BLaER1 treated with 17β-estradiol and CSF1 and Interleukin-3, amounts not matched to agents 10 nM and 100 nM (cell line): ENCODE measurements at regions not wholly inside any gene's neighbourhood (a gene's known extent, or its start where the extent isn't known, plus 50 kb on each side); places are given as distances from the start of the nearest gene placed in this dataset.

Experiments used
- H3K27ac ChIP-seq, 11 experiments: shearing (Covaris generic); formaldehyde crosslinking; 2 replicates each; pipeline ENCODE4 v1.8.1; 2022
- H3K27me3 ChIP-seq, 11 experiments: shearing (Covaris generic); formaldehyde crosslinking; 2 replicates each; pipeline ENCODE4 v1.8.1; 2022
- H3K36me3 ChIP-seq, 11 experiments: shearing (Covaris generic); formaldehyde crosslinking; 2 replicates each; pipeline ENCODE4 v1.8.1; 2022
- H3K4me1 ChIP-seq, 10 experiments: shearing (Covaris generic); formaldehyde crosslinking; 2 replicates each; pipeline ENCODE4 v1.8.1; 2022
- H3K4me2 ChIP-seq, 11 experiments: shearing (Covaris generic); formaldehyde crosslinking; 2 replicates each; pipeline ENCODE4 v1.8.1; 2022
- H3K4me3 ChIP-seq, 10 experiments: shearing (Covaris generic); formaldehyde crosslinking; 2 replicates each; pipeline ENCODE4 v1.8.1; 2022
- H3K9ac ChIP-seq, 11 experiments: shearing (Covaris generic); formaldehyde crosslinking; 2 replicates each; pipeline ENCODE4 v1.8.1; 2022
- H3K9me3 ChIP-seq, 11 experiments: shearing (Covaris generic); formaldehyde crosslinking; replicated peaks in 1 of 11; 2 replicates each; pipeline ENCODE4 v1.8.1; 2022
- H4K20me1 ChIP-seq, 11 experiments: shearing (Covaris generic); formaldehyde crosslinking; 2 replicates each; pipeline ENCODE4 v1.8.1; 2022
- Cebpa-rat ChIP-seq, 11 experiments: shearing (Covaris generic); IDR thresholded peaks; 2 replicates each; pipeline ENCODE4 v1.8.1; 2022

DNA sequence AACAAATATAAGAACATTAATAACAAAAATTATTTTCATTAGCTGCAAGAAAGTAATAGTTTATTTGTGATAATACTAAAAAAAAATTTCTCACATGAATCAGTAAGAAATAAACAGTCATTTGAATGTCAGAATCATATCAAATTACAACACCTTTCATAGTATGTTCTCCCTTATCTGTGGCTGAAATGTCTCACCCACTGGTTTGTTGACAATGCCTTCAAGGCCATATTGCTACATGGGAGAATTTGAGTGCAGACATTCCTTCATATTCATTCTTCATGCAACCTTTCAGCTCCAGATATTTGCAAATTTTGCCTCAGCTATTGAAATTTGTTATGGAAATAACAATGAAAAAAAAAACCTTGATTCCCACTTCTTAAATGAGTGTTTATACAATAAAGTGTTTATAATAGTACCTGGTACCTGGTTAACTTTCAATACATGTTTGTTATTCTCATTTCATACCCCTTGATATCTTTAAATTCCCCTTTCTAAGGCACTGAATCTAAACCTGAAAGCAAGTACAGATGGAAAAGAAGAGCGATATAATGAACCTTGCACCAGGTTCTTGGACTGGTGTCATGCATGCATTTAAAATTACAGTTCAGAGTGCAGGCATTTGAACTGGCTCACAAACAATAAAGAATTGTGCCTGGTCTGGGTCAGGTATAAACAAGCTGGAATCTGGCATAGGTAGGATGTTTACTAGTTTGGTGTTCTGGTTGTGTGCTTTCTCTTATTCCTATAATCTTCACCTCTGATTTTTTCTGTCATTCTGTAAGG, 242.2 kb upstream of the ADGRL2 start:
- Histone ChIP-seq H3K27me3 (no peaks in the 10 kb centered on the region), H3K27ac (no peak overlapping the region), H3K9ac (no peak overlapping the region), H4K20me1 (no peaks in the 10 kb centered on the region), H3K9me3 (no peaks in the 10 kb centered on the region), H3K4me2 (no peak overlapping the region), H3K4me3 (no peak overlapping the region), H3K36me3 (no peaks in the 10 kb centered on the region), H3K4me1 (peaks cover 0 to 4% (median 0%) of the 10 kb centered on the region in 10 experiments; a peak in 1 of 20 replicates)
- TF ChIP-seq Cebpa-rat (IDR thresholded peaks at IDR 0.05) = no peak

DNA sequence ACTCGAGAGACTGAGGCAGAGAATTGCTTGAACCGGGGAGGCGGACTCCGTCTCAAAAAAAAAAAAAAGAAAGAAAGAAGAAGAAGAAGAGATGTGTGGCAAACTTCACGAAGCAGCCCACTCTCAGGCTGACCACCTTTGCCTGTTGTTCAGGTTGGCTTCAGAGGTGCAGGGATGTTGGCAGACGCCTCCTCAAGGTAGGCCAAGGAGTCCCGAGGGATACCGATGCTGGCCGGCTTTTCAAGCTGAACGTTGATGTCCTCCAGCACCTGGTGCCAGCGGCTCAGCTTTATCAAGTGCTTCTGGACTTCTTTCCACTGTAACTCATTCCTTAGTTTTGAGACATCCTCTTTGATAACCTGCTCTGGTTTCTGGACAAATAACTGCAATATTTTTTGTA, 243.8 kb upstream of the ADGRL2 start:
- Histone ChIP-seq H4K20me1 (no peaks in the 10 kb centered on the region), H3K36me3 (no peaks in the 10 kb centered on the region), H3K27me3 (no peaks in the 10 kb centered on the region), H3K9ac (no peak overlapping the region), H3K4me2 (no peak overlapping the region), H3K27ac (no peak overlapping the region), H3K9me3 (no peaks in the 10 kb centered on the region), H3K4me3 (no peak overlapping the region), H3K4me1 (no peaks in the 10 kb centered on the region)
- TF ChIP-seq Cebpa-rat (IDR thresholded peaks at IDR 0.05) = no peak

DNA sequence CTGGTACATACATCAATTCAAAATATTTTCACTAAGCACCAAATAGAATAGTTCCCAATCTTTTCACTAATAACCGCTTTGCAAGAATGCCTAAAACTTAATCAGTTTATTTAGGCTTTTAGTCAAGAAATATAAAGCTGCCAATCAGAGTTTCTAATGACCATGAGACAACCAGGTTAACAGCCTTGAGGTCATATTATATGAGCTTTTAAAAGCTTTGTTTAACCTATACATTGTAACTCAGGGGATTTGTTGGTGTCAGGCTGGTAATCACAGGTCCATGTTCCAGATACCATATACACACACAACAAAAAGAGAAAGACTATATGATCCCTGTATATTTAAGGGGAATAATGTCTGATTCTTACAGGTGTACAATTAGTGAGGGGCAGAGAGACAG, 246.2 kb upstream of the ADGRL2 start:
- Histone ChIP-seq H3K4me1 (no peaks in the 10 kb centered on the region), H4K20me1 (no peaks in the 10 kb centered on the region), H3K4me3 (no peak overlapping the region), H3K27me3 (no peaks in the 10 kb centered on the region), H3K9ac (no peak overlapping the region), H3K9me3 (no peaks in the 10 kb centered on the region), H3K4me2 (no peak overlapping the region), H3K27ac (no peak overlapping the region), H3K36me3 (no peaks in the 10 kb centered on the region)
- no peak for TF ChIP-seq Cebpa-rat (IDR thresholded peaks at IDR 0.05)

DNA sequence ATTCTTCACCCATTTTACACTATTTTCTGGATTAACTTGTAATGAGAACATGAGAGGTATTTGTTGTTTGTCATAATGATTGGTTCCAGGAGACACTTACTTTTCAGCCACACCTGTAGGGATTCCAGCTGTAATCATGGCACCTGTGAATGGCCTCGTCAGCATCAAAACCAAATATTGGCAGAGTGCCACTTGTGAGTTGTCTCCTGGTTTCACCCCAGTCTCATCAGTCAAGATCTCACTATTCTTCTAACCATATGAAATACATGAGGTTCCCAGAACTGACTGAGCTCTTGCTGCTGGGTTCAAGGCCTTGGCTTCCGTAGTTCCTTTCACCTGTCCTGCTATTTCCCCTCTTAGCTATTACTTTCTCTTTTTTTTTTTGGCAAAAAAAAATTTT, 246.6 kb upstream of the ADGRL2 start:
- no peak overlapping the region for H3K4me2 ChIP-seq
- H3K9ac ChIP-seq = no peak overlapping the region
- no peaks in the 10 kb centered on the region for H3K36me3 ChIP-seq
- no peaks in the 10 kb centered on the region for H3K27me3 ChIP-seq
- H4K20me1 ChIP-seq = no peaks in the 10 kb centered on the region
- H3K4me1 ChIP-seq = peaks cover 0 to 2% (median under 1%) of the 10 kb centered on the region in 10 experiments; a peak in 5 of 20 replicates
- no peaks in the 10 kb centered on the region for H3K9me3 ChIP-seq
- H3K27ac ChIP-seq = no peak overlapping the region
- no peak for TF ChIP-seq Cebpa-rat (IDR thresholded peaks at IDR 0.05)
- H3K4me3 ChIP-seq = no peak overlapping the region

DNA sequence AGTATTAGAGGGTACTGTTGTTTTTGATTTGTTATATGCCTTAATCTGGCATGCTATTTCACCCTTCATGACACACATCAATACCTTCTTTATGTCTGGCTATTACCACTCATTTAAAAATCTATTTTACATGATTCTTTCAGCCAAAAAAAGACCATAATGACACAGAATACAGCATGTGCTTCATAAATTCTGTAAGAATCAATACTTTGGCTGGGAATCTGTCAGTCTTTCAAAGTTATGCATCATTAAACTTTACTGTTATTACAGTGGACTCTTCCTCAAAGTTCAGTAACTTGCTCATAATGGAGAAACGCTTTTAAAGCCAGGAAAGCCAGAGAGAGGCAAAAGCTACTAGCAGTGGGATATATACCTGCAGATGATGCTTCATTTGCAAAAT, 247.2 kb upstream of the ADGRL2 start:
- Histone ChIP-seq H4K20me1 (no peaks in the 10 kb centered on the region), H3K4me1 (peaks cover 0 to 8% (median 5%) of the 10 kb centered on the region in 10 experiments; a peak in 7 of 20 replicates)

DNA sequence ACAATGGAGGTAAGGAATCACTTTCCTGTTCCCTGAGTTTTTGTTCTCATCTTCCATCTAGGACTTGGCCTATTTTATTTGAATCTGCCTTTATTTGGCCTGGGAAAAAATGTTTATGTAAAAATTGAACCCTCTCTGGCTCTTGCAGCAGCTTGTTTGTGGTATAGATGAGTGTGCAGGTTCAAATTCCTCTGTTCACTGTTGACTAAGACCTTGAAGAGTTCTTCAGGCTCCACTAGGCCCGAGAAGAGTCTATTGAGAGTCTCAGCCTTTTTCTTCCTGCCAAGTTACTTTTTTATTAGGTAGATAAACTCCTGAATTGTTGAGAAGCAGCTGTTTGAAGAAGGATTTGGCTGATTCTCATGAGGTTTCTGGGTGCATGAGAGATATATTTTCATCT, 248.8 kb upstream of the ADGRL2 start:
- Histone ChIP-seq H3K4me2 (no peak overlapping the region), H3K4me3 (no peak overlapping the region), H3K27me3 (no peaks in the 10 kb centered on the region), H3K36me3 (no peaks in the 10 kb centered on the region), H3K4me1 (peaks cover 0 to 15% (median 8%) of the 10 kb centered on the region in 10 experiments; a peak in 7 of 20 replicates), H3K27ac (no peak overlapping the region), H4K20me1 (no peaks in the 10 kb centered on the region), H3K9me3 (no peaks in the 10 kb centered on the region), H3K9ac (no peak overlapping the region)
- no peak for TF ChIP-seq Cebpa-rat (IDR thresholded peaks at IDR 0.05)

More for the DNA sequence above, 247.2 kb upstream of the ADGRL2 start:
- no peaks in the 10 kb centered on the region for H3K27me3 ChIP-seq
- no peak overlapping the region for H3K9ac ChIP-seq
- TF ChIP-seq Cebpa-rat (IDR thresholded peaks at IDR 0.05) = no peak
- H3K36me3 ChIP-seq = no peaks in the 10 kb centered on the region
- H3K4me2 ChIP-seq = no peak overlapping the region
- no peak overlapping the region for H3K4me3 ChIP-seq
- H3K27ac ChIP-seq = no peak overlapping the region
- H3K9me3 ChIP-seq = no peaks in the 10 kb centered on the region

DNA sequence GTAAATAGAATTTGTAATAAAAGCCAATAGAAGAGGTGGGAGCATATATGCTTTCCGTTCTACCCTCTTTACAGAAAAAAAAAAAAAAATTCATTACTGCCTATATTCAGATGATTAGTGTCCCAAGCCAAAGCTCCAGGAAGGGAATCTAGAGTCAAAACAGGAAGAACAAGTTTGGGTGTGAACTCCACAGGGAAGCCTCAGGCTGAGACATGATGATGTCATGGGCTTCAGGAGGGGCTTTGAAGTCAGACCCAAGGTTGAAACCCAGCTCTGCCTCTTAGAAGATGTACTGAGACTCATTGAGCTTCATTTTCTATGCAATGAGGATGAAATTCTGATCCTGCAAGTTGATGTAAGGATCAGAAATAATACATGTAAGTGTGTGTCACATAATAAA, 250.0 kb upstream of the ADGRL2 start:
- Histone ChIP-seq H3K27me3 (no peaks in the 10 kb centered on the region), H3K9me3 (no peaks in the 10 kb centered on the region), H3K4me3 (no peak overlapping the region), H3K36me3 (no peaks in the 10 kb centered on the region), H3K27ac (no peak overlapping the region), H3K4me1 (peaks cover 0 to 15% (median 8%) of the 10 kb centered on the region in 10 experiments; a peak in 7 of 20 replicates), H3K9ac (no peak overlapping the region), H3K4me2 (no peak overlapping the region), H4K20me1 (no peaks in the 10 kb centered on the region)
- no peak for TF ChIP-seq Cebpa-rat (IDR thresholded peaks at IDR 0.05)

DNA sequence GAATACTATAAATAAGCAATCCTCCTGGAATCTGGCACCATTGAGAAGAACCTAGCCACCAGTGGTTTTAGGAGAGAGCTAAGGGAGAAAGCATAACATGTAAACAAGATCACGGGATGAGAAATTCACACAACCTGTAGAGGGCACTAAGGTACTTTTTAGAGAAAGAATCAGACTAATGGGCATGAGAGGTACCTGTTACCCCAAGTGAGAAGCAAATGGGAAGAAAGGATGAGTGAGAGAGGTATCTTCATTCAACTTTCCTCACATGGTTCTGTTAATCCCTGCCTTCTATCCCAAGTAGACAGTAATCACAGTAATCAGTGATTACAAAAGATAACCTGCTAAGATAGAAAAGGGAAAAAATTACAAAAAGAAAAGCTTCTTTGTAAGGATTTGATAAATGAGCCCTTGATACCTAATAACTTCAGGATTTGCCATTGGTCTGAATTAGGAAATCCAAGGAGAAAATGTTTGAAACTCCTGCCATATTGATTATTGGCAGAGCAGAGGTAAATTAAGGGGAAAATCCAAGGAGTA, 251.1 kb upstream of the ADGRL2 start:
- Histone ChIP-seq H3K4me3 (no peak overlapping the region), H3K4me1 (peaks cover 0 to 15% (median 8%) of the 10 kb centered on the region in 10 experiments; a peak in 7 of 20 replicates), H3K27me3 (no peaks in the 10 kb centered on the region), H3K9me3 (no peaks in the 10 kb centered on the region), H3K9ac (no peak overlapping the region), H3K36me3 (no peaks in the 10 kb centered on the region), H3K27ac (no peak overlapping the region), H3K4me2 (no peak overlapping the region), H4K20me1 (no peaks in the 10 kb centered on the region)
- TF ChIP-seq Cebpa-rat (IDR thresholded peaks at IDR 0.05) = no peak

DNA sequence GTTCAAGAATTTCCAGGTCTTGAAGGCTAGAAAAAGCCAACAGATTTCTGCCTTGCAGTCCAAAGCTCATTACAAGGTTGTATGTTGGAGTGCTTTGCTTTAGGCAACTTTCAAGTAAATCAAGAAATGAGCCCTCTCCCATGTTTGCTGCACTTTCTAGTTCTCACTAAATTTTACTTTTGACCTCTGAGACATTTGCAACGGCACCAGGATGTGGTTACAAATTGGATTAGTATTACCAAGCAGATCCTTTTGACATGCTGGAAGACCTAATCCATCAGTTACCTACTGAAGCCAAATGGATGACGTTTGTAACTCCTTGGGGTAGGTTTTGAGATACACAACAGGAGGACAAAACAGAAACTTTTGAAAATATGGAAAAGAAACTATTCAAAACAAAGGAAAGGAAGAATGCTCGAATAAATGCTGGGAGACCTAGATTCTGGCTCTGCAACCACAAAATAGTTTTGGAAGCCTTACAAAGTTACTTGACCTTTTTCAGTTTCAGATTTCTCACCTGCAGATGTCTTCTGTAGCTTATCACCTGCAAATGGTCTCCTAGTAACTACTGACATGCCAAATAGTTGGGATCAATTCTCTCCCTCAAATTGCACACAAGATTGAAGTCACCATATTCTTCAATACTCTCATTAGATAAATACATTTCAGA, 251.7 kb upstream of the ADGRL2 start:
- H3K36me3 ChIP-seq = no peaks in the 10 kb centered on the region
- H3K27me3 ChIP-seq = no peaks in the 10 kb centered on the region
- peaks cover 0 to 15% (median 8%) of the 10 kb centered on the region in 10 experiments; a peak in 7 of 20 replicates for H3K4me1 ChIP-seq
- H4K20me1 ChIP-seq = no peaks in the 10 kb centered on the region
- no peak overlapping the region for H3K9ac ChIP-seq
- H3K4me3 ChIP-seq = no peak overlapping the region
- no peak for TF ChIP-seq Cebpa-rat (IDR thresholded peaks at IDR 0.05)
- no peaks in the 10 kb centered on the region for H3K9me3 ChIP-seq
- H3K27ac ChIP-seq = no peak overlapping the region
- H3K4me2 ChIP-seq = peak overlapping the region in 5 of 11 experiments; percentile 4 to 27 (median 15); a peak in 9 of 22 replicates
